ENCODE measurements at regions not wholly inside any gene's neighbourhood (a gene's known extent, or its start where the extent isn't known, plus 50 kb on each side); places are given as distances from the start of the nearest gene placed in this dataset.

DNA sequence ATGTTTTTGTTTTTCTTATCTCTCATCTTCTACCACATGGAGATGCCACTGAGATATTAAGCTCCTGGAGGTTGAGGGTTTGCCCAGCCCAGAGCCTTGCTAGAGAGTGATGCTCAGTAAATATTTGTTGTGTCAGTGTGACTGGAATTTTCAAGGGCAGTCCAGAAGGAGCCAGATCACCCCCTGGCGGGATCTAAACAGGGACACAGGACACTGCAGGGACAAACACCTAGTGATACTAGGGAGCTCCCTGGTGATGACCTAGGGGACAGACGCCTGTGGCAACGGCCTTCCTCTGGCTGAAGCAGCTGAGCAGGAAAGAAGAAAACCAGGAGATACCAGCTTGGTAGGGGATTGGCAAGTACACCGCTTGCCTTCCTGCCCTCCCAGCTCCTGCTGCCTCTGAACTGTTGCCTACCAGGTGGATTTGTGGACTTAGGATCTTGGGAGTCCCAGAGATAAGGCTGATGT lies 714.4 kb upstream of the TBX3 start:
- H3K9me3 Mint-ChIP-seq: peaks cover 28% of the 10 kb centered on the region

DNA sequence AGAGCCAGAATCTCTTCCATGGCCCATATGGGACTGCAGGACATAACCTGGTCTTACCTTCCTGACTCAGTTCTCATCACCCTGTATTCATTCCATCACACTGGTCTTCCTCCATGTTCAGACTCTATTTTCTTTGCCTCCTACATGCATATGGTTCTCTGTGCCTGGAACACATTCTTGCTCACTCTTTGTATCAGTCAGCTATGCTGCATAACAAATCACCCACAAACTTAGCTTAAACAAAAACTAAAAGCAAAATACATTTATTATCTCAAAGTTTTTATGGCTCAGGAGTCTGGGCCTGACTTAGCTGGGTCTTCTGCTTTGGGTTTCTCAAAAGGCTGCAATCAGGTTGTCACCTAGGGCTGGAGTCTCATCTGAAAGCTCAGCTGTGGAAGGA lies 712.6 kb upstream of the TBX3 start:
- H3K9me3 Mint-ChIP-seq: peaks cover 23% of the 10 kb centered on the region
- H3K27me3 Mint-ChIP-seq (ENCODE audit: low read depth): no peaks in the 10 kb centered on the region
- no peak for ATAC-seq

More for the DNA sequence above, 714.4 kb upstream of the TBX3 start:
- no peak overlapping the region for H3K4me3 Mint-ChIP-seq
- H3K4me1 Mint-ChIP-seq (ENCODE audit: low read depth): no peaks in the 10 kb centered on the region
- no peaks in the 10 kb centered on the region for H3K36me3 Mint-ChIP-seq (ENCODE audit: insufficient read depth)
- ATAC-seq: no peak
- DNase-seq: no peak
- H3K27me3 Mint-ChIP-seq (ENCODE audit: low read depth): no peaks in the 10 kb centered on the region

DNA sequence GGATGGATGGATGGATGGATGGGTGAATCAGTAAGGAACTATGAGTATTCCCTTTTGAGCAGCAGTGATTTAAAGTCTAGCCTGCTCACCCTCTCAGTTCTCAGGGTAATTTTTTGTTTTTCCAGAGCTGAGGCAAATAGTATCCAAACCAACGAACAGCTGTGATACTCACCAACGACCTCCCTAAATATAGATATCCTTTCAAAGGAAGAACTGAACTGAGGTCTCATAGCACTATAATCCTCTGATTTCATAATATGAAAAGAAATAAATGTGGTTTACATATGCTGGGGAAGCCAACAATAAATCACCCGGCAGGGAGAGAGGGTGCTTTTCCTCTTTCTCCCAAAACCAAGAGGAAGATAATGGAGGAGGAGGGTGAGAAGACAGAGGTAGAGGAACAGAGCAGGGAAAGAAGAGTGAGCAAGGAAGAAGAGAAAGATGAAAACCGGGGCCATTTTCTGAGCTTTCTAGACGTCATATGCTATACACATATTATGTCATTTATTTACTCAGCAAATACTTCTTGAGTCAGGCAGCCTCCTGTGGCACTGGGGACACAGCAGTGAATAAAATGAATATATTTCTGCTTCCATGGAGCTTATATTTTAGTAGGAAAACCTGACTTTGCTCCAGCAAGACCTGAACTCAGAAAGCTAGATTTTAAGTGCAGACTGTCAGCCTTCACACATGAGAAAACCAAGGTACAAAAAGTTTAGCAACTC lies 710.7 kb upstream of the TBX3 start:
- H3K4me3 Mint-ChIP-seq: no peak overlapping the region
- H3K27me3 Mint-ChIP-seq (ENCODE audit: low read depth): no peaks in the 10 kb centered on the region
- no peak for ATAC-seq
- H3K36me3 Mint-ChIP-seq (ENCODE audit: insufficient read depth): no peaks in the 10 kb centered on the region
- H3K9me3 Mint-ChIP-seq: peaks cover 34% of the 10 kb centered on the region
- no peak for DNase-seq
- no peaks in the 10 kb centered on the region for H3K4me1 Mint-ChIP-seq (ENCODE audit: low read depth)

More for the DNA sequence above, 712.6 kb upstream of the TBX3 start:
- Mint-ChIP-seq H3K4me3 (no peak overlapping the region), H3K36me3 (ENCODE audit: insufficient read depth) (no peaks in the 10 kb centered on the region), H3K4me1 (ENCODE audit: low read depth) (no peaks in the 10 kb centered on the region)
- DNase-seq: no peak

DNA sequence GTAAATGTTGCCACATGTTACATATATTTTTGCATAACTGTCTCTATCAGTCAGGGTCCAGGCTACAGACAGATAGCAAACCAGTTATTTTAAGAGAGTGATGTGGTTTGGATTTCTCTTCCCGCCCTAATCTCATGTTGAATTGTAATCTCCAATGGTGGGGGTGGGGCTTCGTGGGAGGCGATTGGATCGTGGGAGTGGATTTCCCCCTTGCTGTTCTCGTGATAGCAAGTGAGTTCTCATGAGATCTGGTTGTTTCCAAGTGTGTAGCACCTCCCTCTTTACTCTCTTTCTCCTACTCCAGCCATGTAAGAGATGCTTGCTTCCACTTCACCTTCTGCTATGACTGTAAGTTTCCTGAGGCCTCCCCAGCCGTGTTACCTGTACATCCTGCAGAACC lies 704.2 kb upstream of the TBX3 start:
- ATAC-seq (no peak), DNase-seq (no peak)
- H3K36me3 Mint-ChIP-seq (ENCODE audit: insufficient read depth): no peaks in the 10 kb centered on the region
- no peaks in the 10 kb centered on the region for H3K4me1 Mint-ChIP-seq (ENCODE audit: low read depth)
- no peak overlapping the region for H3K4me3 Mint-ChIP-seq
- no peaks in the 10 kb centered on the region for H3K27me3 Mint-ChIP-seq (ENCODE audit: low read depth)
- peaks cover 11% of the 10 kb centered on the region for H3K9me3 Mint-ChIP-seq

DNA sequence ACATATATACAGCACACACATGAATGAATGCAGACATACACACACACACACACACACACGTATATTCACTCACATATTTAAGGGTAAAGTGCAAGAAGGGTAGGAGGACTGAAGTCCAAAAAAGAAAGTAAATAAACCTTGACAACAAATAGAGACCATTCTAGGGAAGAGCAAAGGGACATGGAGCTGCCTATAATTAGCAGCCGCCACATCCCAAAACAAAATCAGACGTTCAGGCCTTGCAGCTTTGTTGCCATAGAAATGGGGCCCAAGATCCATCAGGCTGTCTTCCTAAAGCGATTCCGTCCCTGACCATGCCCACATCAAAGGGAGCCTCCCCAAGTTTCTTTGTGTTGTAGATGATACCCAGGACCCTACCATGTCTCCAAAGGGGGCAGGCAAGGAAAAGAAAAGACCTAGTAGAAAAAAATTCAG lies 703.5 kb upstream of the TBX3 start:
- no peak for ATAC-seq
- no peaks in the 10 kb centered on the region for H3K27me3 Mint-ChIP-seq (ENCODE audit: low read depth)
- DNase-seq: no peak
- H3K4me1 Mint-ChIP-seq (ENCODE audit: low read depth): no peaks in the 10 kb centered on the region
- H3K9me3 Mint-ChIP-seq: peaks cover 11% of the 10 kb centered on the region
- no peak overlapping the region for H3K4me3 Mint-ChIP-seq
- H3K36me3 Mint-ChIP-seq (ENCODE audit: insufficient read depth): no peaks in the 10 kb centered on the region

DNA sequence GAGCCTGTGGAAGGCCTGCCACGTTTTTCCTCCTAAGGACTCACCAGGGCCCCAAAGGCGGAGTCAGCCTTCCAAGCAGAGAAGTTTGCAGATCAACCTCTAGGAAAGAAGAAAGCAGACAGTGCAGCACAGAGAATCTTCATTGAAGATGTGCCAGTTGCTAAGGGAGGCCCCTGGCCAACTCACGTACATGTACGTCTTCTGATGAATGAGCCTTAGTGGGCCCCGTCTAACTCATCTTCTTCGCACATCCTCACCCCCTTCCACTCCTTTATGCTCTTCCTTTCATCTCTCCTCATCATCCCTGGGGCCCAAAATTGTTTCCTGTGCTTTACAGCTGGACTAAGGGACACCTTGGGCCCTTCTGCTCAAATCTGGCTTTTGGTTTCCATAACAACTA lies 703.0 kb upstream of the TBX3 start:
- no peaks in the 10 kb centered on the region for H3K4me1 Mint-ChIP-seq (ENCODE audit: low read depth)
- DNase-seq (no peak), ATAC-seq (no peak)
- no peaks in the 10 kb centered on the region for H3K36me3 Mint-ChIP-seq (ENCODE audit: insufficient read depth)
- peaks cover 11% of the 10 kb centered on the region for H3K9me3 Mint-ChIP-seq
- no peaks in the 10 kb centered on the region for H3K27me3 Mint-ChIP-seq (ENCODE audit: low read depth)
- H3K4me3 Mint-ChIP-seq: no peak overlapping the region

DNA sequence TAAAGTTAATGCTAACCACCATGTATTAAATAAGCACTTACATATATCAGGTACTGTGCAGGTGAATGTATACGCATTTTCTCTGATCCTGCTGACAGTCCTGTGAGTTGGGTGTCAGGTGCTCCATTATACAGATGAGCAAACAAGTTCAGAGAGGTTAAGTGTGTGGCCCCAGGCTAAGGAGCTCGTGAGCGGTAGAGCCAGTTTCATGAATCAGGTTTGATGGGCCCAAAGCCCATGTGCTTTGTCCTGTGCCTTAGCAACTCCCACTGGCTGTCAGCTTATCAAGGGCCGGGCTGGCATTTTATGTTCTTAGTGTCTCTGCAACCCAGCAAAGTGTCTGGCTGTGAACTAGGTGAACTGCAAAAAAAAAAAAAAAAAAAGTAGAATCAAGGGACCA lies 701.2 kb upstream of the TBX3 start:
- H3K4me1 Mint-ChIP-seq (ENCODE audit: low read depth): no peaks in the 10 kb centered on the region
- peaks cover 1% of the 10 kb centered on the region for H3K9me3 Mint-ChIP-seq
- ATAC-seq (no peak), DNase-seq (no peak)
- no peaks in the 10 kb centered on the region for H3K36me3 Mint-ChIP-seq (ENCODE audit: insufficient read depth)
- H3K27me3 Mint-ChIP-seq (ENCODE audit: low read depth): no peaks in the 10 kb centered on the region
- no peak overlapping the region for H3K4me3 Mint-ChIP-seq

DNA sequence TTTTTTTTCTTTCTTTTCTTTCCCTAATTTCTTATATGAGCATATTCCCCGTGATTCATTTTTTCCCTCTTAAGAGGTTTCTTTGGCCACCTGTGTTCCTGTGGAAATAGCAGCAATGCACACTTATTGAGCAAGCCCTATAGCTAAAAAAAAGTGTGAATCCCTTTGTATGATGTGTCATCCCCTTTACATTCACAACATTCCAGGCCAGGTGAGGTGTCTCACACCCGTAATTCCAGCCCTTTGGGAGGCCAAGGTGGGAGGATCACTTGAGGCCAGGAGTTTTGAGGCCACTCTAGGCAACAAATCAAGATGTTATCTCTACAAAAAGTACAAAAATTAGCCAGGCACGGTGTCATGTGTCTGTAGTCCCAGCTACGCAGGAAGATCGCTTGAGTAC lies 700.4 kb upstream of the TBX3 start:
- Mint-ChIP-seq H3K9me3 (no peaks in the 10 kb centered on the region), H3K27me3 (ENCODE audit: low read depth) (no peaks in the 10 kb centered on the region), H3K4me1 (ENCODE audit: low read depth) (no peaks in the 10 kb centered on the region), H3K36me3 (ENCODE audit: insufficient read depth) (no peaks in the 10 kb centered on the region), H3K4me3 (no peak overlapping the region)
- ATAC-seq (no peak), DNase-seq (no peak)

DNA sequence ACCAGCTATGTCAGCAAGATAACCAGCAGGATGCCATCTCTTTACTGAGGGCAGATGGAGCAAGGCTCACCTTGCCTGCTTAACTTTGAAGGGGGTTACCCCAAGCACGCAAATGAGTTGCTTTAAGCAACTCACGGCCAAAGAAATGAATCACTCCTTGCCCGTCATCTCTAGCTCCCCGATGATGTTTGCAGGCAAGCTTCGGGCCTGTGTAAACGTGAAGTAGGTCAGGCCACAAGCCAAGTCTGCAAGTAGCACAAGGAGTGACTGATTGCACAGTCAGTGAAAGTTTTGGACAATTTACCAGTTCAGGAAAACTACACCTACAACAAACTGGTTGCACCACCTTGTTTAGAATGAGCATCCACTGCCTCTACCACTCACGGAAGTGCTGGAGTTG lies 699.7 kb upstream of the TBX3 start:
- ATAC-seq: no peak

DNA sequence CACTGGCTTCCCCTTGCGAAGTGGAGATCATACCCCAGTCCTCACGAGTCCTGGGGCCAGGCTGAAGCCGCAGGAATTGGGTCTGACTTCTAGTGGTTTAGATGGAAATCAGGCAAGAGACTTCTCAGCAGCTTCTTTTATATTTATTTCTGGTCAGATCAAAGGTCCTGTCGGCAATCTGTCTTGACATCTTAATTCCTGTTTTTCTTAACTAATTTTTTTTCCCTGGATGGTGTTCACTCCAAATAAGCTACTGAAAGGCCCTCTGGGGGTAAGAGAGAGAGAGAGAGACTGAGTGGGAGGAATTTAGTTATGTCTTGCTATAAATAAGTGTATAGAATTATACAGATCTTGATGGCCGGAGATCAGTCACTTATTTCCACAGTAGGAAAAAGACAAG lies 698.7 kb upstream of the TBX3 start:
- no peak for DNase-seq
- Mint-ChIP-seq H3K4me3 (no peak overlapping the region), H3K4me1 (ENCODE audit: low read depth) (no peaks in the 10 kb centered on the region), H3K9me3 (no peaks in the 10 kb centered on the region), H3K36me3 (ENCODE audit: insufficient read depth) (no peaks in the 10 kb centered on the region), H3K27me3 (ENCODE audit: low read depth) (no peaks in the 10 kb centered on the region)
- ATAC-seq: no peak

More for the DNA sequence above, 699.7 kb upstream of the TBX3 start:
- H3K36me3 Mint-ChIP-seq (ENCODE audit: insufficient read depth): no peaks in the 10 kb centered on the region
- no peaks in the 10 kb centered on the region for H3K4me1 Mint-ChIP-seq (ENCODE audit: low read depth)
- DNase-seq: no peak
- no peaks in the 10 kb centered on the region for H3K9me3 Mint-ChIP-seq
- no peak overlapping the region for H3K4me3 Mint-ChIP-seq
- no peaks in the 10 kb centered on the region for H3K27me3 Mint-ChIP-seq (ENCODE audit: low read depth)

DNA sequence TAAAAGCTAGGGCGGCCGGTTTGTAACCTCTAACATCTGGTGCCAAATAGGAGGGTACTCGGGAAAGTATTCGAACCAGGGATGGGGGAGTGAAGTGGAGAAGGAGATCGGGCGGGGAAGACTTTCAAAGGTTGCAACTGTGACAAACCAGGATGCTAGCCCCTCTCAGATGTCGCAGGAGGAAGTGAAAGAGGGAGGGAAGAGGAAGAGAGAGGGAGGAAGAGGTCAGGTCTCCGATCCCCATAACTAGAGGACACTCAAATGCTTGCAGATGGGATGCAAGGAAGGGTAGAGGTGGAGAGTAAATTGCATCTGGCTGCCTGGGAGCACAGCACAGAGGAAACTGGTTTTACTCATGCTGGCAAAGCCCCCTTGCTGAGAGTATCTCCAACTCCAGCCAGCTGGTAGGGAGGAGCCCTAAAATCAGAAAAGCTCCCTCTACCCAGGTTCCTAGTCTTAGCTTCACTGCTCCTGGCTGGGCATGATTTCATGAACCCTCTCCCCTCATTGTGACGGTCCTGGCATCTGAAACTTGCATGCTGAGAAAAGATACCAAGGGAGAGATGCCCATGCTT lies 696.7 kb upstream of the TBX3 start:
- H3K4me1 Mint-ChIP-seq (ENCODE audit: low read depth): no peaks in the 10 kb centered on the region
- no peaks in the 10 kb centered on the region for H3K9me3 Mint-ChIP-seq
- DNase-seq: no peak
- H3K4me3 Mint-ChIP-seq: no peak overlapping the region
- ATAC-seq: no peak
- no peaks in the 10 kb centered on the region for H3K27me3 Mint-ChIP-seq (ENCODE audit: low read depth)
- no peaks in the 10 kb centered on the region for H3K36me3 Mint-ChIP-seq (ENCODE audit: insufficient read depth)

DNA sequence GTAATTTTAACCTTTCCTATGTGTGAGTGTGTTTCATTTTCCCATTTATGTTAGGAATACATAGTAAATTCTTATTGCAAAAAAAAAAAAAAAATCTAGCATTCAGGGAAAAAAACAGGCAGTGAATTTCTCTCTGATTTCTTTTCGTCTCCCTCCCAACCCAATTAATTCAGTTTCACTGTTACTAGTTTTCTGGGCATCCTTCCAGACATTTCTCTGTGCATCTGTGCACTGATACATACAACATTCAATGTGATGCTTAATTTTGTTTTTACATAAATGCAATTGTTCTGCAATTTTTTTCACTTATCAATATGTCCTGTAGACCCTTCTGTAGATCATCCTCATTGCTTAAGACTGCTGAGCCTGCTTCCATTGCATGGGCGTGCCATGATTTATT lies 694.3 kb upstream of the TBX3 start:
- H3K4me1 Mint-ChIP-seq (ENCODE audit: low read depth): no peaks in the 10 kb centered on the region
- H3K27me3 Mint-ChIP-seq (ENCODE audit: low read depth): no peaks in the 10 kb centered on the region
- H3K4me3 Mint-ChIP-seq: no peak overlapping the region
- no peaks in the 10 kb centered on the region for H3K36me3 Mint-ChIP-seq (ENCODE audit: insufficient read depth)
- no peak for DNase-seq
- H3K9me3 Mint-ChIP-seq: peaks cover 8% of the 10 kb centered on the region
- ATAC-seq: no peak

DNA sequence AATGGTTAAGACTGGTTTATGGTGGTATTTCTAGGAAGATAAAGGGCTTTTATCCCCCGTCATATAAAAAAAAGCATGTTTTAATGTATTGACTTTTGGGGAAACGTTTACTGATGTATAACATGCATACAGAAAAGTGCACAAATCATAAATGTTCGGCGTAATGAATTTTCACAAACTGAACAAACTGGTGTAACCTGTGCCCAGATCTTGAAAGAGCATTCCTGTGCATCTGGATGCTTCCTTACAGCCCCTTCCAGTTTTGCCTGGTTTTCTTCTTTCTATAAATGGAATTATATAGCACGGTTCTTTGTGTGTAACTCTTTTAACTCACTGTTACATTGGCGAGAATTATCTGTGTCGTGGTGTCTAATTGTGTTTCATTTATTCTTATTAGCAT lies 693.8 kb upstream of the TBX3 start:
- peaks cover 8% of the 10 kb centered on the region for H3K9me3 Mint-ChIP-seq
- DNase-seq (no peak), ATAC-seq (no peak)
- no peak overlapping the region for H3K4me3 Mint-ChIP-seq
- H3K4me1 Mint-ChIP-seq (ENCODE audit: low read depth): no peaks in the 10 kb centered on the region
- H3K27me3 Mint-ChIP-seq (ENCODE audit: low read depth): no peaks in the 10 kb centered on the region
- H3K36me3 Mint-ChIP-seq (ENCODE audit: insufficient read depth): no peaks in the 10 kb centered on the region

DNA sequence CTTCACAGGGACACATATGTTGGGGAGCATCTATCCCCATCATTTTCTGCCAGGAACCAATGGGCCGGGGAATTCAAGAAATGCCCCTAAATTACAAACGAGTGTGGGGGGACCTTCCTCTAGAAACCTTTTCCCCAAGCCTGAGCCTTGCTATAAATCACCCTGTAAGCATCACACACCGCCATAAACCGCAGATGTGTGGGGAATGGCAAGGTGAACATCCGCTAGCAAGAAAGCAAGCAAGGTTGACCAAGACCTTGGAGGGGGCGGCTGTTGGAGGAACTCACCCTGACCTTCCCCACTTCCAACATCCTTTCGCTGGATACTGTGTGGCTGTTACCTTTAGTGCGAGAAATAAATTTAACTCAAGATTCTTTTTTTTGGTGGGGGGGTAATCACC lies 693.3 kb upstream of the TBX3 start:
- no peak overlapping the region for H3K4me3 Mint-ChIP-seq

DNA sequence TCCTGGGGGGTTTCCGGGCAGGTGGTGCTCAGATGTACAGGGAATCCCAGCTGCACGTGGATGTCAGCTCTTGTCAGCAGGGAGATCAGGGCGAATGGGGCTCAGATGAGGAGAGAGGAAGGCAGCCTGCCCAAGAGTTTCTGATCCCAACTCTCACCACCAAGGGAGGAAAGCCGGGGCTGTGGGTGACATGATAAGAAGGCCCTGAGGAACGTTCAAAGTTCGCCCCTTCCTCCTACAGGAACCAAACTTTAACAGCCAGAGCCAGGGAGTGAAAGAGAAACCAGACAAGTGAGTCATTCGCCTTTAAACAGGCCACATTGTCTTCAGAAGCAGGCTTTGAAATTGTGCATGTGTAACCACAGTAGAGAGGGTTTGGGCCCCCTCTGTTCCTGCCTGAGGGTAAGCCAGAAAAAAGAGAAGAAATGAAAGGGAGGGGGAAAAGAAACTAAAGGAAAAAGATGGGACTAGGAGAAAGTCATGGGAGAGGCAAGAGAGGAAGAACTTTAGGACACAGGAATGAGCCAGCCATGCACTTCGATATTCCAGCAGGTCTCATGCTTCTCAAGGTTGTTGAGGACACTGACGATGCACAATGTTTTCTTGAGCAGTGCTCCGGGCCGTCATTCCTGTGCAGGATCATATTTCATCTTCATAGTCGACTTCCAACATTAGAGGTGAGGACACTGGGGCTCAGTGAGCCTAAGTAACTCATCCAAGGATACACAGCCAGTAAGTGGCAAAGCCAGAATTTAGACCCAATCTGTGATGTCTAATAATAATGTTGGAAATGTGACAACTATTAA lies 691.4 kb upstream of the TBX3 start:
- H3K36me3 Mint-ChIP-seq (ENCODE audit: insufficient read depth): no peaks in the 10 kb centered on the region

More for the DNA sequence above, 693.3 kb upstream of the TBX3 start:
- H3K27me3 Mint-ChIP-seq (ENCODE audit: low read depth): no peaks in the 10 kb centered on the region
- peaks cover 13% of the 10 kb centered on the region for H3K9me3 Mint-ChIP-seq
- no peaks in the 10 kb centered on the region for H3K36me3 Mint-ChIP-seq (ENCODE audit: insufficient read depth)
- no peak for DNase-seq
- H3K4me1 Mint-ChIP-seq (ENCODE audit: low read depth): no peaks in the 10 kb centered on the region
- ATAC-seq: no peak

More for the DNA sequence above, 691.4 kb upstream of the TBX3 start:
- peaks cover 13% of the 10 kb centered on the region for H3K9me3 Mint-ChIP-seq
- DNase-seq (no peak), ATAC-seq (peak; percentile 40 to 79)
- no peak overlapping the region for H3K4me3 Mint-ChIP-seq
- no peaks in the 10 kb centered on the region for H3K27me3 Mint-ChIP-seq (ENCODE audit: low read depth)
- H3K4me1 Mint-ChIP-seq (ENCODE audit: low read depth): no peaks in the 10 kb centered on the region
